ENCODE measurements at regions not wholly inside any gene's neighbourhood (a gene's known extent, or its start where the extent isn't known, plus 50 kb on each side); places are given as distances from the start of the nearest gene placed in this dataset.
"Not testable (repeated sequence)": the region's sequence is repeated elsewhere in the genome, so short reads cannot be mapped to it uniquely, and the experiment has no call there.

DNA sequence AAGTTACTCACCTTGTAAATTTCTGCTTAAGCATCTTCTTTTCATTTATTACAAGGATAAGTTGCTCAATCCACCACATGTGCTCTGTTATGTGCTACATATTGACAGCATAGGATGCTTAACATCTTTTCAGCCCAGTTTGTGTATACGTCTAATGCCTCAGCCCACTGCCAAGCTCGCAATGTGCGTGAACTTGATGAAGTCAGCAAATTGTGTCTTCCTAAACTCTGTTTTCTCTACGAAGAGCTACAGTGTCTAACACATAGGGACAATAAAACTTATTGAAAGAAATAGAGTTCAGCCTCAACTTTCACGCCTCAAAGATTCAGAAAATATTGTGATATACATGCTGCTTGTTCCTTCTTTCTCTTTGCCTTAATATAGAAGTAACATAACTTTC, 500.0 kb downstream of the TFAP2B start:
- DNase-seq (ENCODE audit: low spot score) = no peak

DNA sequence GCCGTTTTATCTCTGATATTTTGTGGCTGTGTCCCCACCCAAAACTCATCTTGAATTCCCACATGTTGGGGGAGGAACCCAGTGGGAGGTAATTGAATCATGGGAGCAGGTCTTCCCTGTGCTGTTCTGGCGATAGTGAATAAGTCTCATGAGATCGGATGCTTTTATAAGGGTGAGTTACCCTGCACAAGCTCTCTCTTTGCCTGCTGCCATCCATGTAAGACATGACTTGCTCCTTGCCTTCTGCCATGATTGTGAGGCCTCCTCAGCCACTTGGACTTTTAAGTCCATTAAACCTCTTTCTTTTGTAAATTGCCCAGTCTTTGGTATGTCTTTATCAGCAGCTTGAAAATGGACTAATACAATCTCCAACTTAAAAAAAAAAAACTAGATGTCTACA, 502.8 kb downstream of the TFAP2B start:
- not testable (repeated sequence) for DNase-seq (ENCODE audit: low spot score)

DNA sequence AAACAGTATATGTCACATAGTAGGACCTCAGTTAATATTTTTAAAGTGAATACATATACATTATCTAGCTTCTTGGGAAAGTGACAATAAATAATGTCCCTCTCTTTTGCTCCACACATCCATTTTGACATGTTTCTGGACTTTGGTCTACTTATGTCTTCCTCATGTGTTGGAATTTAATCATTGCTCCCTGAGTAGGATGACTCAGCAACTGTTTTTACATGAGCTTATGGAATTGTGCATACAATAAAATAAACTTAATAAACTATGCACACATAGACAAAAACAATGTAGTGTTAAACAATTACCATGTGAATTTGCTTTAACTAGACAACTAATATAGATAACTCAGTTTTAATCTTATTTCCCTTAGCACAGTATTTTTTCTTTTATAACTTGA, 503.8 kb downstream of the TFAP2B start:
- no peak for DNase-seq (ENCODE audit: low spot score)

DNA sequence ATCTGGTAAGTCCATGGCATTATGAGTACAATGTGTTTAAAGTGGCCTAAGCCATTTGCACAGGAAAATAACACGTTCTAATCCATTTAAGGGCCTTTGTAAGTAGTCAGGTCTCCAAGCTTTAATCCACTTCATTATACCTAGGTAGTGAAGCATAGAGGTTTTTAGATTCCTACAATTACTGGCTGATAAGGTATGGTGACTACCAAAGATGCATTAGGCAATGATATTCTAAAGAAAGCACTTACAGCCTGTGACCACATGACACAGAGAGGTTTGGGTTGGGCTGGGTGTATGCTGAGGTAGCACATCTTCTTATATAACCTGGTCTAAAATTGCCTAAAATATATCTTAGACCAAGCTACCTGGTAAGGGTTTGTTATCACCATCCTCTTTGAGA, 504.4 kb downstream of the TFAP2B start:
- no peak for DNase-seq (ENCODE audit: low spot score)

DNA sequence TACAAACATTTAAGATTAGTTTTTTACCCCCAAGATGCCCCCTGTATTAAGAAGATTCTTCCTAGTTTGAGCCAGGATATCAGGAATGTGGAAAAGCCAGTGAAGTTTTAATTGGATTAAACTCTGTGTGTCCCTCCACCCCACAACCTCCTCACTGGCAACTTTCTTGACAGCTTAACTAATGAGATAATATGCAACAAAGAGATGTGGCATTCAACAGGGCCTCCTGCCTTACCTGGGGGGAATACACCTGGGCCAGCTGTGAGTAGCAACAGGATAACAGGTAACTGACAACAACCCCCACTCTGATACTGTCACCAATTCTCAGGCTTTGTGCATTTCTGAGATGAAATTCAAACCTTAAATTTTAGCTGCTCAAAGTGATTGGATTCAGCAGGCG, 512.3 kb downstream of the TFAP2B start:
- DNase-seq (ENCODE audit: low spot score) = no peak

DNA sequence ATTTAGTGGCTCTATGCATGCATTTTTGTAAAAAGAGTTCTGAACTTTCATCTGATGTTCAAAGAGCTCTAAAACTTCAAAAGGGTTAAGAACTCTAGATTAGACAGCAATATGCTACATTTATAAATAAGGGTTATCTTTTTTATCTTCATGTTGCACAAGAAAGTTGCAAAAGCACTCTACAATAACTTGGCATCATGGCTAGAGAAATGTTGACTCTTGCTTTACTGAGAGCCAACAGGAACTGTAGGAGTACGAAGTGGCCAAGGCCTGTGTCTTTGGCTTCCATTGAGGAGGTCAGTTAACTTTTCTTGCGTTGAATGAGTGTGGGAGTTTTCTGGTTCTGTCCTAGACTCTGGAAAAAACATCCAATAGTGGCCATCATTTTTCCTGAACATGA, 516.9 kb downstream of the TFAP2B start:
- DNase-seq (ENCODE audit: low spot score) = no peak

DNA sequence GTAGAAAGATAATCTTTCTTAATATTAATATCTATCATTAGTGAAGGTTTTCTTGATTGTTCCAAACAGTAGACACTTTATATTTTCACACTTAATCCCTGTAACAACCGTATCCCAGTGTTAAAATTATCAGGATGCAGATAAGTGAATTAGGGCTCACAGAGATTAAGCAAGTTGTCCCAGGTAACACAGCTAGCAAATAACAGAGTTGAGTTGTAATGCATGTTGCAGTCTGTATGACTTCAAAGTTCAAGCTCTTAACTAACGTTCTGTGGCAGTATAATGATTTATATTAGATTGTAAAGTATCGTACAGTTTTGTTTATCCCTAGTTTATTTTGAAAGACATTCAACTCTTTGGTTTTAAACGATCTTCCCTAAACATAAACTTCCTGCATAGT, 517.5 kb downstream of the TFAP2B start:
- DNase-seq (ENCODE audit: low spot score) = no peak

DNA sequence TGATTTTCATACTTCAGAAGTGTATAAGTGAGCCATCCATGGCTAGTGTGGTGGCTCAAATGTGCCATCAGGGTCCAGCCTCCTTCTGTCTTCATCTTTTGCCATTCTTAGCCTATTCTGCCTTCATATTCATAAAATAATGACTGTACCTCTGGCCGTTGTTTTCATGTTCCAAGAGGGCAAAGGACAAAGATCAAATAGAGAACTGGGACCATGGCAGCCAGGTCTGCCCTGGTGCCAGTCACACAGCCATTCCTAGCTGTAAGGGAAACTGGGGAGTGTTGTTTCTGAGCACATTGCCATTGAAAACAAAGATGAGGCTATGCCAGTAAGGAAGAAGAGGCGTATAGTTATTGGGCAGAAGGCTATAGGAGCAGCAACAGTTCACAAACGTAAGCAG, 518.6 kb downstream of the TFAP2B start:
- DNase-seq (ENCODE audit: low spot score) = no peak

DNA sequence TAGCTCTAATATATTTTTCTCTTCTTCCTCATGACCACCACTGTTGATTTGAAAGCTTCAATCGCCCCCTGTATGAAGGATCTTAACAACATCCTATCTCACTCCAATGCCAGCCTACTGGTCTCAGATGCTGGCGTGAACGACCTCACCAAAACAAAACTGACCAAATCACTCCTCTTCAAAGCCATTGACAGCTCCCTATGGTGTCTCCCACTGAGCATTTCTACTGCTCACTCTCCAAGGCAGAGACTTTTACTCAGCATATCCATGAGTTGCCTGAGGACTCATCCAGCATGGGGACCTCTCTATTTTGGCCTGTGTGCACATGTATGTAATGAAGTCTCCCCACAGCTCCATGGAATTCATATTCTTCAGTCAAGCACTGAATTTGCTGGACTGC, 520.4 kb downstream of the TFAP2B start:
- DNase-seq (ENCODE audit: low spot score) = no peak

DNA sequence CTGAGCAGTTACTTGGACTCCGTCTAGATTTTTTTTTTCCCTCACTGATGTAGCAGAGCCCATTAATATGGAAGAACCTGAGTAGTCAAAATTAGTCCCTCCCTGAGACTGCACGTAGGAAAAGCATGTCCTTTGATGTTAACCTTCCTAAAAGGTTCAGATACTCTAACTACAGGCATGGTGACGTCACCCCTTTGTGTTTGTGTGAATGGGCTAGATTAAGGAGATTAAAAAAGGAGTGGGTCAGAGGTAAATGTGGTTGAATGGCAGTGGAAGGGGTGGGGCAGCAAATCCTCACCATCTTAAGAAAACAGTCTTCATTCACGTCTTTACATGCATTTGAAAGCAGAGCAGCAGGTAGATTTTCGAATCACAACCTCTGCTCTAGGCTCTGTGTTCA, 521.1 kb downstream of the TFAP2B start:
- no peak for DNase-seq (ENCODE audit: low spot score)

DNA sequence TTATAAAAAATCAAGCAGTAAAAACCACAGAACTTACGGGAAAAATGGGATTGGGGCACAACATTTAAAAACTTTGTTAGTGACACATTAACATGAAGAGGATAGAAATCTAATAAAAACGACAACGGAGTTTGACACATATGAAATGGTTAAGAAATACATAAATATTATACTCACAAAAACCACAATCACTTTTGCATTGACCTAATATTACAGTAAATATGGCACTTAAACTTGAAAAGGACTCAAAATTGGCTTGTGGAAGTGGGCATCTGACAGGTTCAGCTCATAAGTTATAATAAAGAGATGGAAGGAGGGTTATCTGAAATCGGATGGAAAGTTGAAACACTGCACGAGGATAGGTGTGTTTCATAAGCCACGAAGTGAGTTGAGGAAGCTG, 523.7 kb downstream of the TFAP2B start:
- DNase-seq (ENCODE audit: low spot score) = no peak

DNA sequence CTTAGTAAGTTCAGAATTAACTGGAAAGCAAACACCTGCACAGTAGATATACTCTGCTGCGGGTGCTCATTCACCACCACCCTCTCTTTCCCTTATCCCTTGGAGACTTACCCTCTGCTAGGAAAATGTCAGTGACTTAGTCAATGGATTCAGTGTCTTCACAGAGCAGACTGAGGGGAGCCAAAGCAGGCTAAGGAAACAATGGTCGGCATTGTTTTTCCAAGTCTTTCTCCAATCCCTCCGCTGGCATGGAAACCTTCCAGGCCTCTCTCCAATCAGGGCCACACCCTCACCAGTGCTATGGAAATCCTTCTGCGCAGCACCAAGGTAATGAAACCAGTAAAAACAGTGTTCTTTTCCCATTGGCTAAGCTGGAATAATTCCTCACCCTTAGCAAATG, 531.2 kb downstream of the TFAP2B start:
- no peak for DNase-seq (ENCODE audit: low spot score)

DNA sequence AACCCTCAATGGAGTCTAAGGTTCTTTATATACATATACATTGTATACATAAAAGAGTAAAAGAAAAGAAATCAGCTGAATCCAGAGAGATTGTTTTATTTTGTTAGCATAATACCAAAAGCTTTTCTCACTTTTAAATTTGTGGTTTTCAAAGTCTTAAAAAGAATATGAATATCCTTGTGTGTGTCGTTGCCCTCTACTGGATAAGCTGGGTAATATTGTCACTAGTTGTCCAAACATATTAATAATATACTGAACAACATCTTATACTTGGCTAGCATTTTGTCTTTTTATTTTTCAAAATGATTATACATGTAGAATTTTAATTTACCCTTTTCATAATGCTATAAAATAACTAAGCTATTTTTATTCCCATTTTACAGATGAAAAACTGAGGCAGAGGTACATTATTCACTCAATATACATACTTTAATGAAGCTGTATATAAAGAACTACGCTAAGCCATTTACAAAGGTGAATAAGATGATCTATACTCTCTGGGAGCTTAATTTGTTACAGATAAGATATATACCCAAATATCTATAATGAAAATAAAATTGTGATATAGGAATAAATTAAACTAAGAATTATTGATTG, 531.7 kb downstream of the TFAP2B start:
- DNase-seq (ENCODE audit: low spot score) = peak; percentile 27

DNA sequence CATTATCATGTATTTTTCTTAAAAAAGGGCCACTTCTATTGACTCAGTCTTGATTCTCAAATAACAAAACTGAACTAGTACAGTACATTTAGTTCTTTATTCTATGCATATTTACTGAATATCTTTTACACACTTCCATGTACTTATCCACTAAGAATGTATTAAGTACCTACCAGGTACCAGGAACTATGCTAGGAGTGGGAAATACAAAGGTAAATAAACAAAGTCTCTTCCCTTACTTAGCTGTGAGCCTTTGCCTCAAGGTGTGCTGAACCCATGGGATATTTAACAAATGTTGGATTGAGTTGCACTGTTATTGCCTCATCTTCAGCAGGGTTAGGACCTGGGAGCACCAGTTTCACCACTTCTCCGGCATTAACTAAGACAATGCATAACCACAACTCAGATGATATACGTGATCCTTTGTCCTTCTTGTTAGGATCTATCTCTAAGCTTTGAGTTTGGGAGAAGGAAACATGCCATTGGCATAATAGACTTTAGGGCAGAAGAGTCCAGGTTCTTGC, 533.9 kb downstream of the TFAP2B start:
- no peak for DNase-seq (ENCODE audit: low spot score)

DNA sequence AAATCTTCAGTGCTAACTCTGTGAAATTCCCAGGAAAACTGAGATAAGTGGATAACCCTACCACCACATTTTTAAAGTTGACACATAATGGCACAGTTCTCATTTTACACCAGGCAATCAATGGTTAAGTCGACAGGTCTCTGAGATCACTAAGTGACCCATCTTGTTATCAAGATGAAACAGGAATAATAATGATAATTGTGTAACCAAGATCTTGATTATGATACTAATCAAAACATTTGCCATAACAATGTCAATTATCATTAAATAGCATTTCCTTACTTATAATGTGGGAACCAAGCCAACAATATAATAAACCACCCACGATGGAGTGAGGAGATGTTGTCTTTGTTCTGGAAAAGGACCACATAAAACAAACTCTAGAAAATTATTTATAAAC, 541.6 kb downstream of the TFAP2B start:
- no peak for DNase-seq (ENCODE audit: low spot score)

DNA sequence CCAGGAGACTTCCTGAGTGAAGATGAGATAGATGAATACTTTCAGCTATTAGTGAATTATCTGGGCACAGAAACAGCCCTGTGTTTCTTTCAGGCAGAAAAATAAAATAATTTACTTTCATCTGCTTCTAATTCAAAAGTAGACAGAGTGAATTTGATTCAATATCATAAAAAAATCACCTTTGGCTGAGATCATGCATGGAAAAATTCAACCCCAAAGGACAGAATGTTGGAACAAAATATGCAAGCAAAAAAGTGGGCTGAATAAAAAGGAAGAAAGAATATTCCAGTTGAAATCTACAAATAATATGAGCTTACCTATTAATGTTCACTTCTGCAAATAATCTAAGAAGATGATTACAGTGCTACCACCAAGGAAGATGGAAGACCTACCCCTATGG, 546.9 kb downstream of the TFAP2B start:
- DNase-seq (ENCODE audit: low spot score) = no peak

DNA sequence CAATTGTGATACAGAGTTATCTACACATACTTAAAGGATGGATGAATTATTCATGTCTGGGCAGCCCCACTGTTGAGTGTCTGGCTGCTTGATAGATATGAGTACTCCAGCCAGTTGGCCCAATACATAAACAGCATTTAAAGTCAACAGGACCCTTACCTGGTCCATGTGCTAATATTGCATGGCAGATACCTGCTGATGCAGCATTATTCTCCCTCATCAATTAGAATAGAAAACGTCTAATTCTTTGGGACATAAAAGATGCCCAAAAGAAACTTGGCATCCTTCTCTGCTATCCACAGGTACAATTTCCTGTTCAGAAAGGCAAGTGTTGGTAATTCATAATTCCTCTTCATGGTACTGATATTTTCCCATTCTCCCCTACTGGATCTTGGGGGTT, 550.8 kb downstream of the TFAP2B start:
- DNase-seq (ENCODE audit: low spot score) = no peak

DNA sequence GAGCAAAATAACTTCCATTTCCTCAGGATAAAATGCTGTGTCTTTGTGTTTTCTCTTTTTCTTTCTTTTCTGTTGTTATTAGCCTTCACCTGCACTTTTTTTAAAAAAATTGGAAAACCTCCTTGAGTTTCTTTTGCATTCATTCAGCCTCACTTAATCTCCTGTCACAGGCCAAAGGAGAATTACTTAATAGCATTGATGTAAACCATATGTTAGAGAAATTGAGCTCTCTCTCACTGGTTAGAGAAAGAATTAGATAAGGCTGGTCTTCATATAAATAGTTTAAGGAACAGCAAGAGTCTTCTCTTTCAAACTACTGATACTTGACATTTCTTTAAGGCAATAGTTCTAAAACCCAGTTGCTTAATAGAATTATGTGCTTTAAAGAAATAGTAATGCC, 564.2 kb downstream of the TFAP2B start:
- no peak for DNase-seq (ENCODE audit: low spot score)

DNA sequence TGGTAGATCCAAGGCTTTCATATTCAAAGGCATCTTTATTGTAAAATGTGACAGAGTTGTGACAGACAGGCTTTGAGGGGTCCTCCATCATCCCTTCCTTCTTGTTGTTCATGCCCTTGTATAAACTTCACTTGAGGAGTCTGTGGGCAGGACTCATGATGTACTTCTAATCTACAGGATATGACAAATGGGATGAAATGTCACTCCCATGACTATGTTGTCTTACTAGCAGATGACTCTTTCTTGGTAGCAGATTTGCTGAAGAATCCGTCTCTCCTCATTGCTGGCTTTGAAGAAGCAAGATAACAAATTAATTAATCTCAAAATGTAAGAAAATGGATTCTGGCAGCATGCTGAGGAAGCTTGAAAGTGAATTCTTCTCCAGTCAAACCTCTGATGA, 566.1 kb downstream of the TFAP2B start:
- DNase-seq (ENCODE audit: low spot score) = no peak

DNA sequence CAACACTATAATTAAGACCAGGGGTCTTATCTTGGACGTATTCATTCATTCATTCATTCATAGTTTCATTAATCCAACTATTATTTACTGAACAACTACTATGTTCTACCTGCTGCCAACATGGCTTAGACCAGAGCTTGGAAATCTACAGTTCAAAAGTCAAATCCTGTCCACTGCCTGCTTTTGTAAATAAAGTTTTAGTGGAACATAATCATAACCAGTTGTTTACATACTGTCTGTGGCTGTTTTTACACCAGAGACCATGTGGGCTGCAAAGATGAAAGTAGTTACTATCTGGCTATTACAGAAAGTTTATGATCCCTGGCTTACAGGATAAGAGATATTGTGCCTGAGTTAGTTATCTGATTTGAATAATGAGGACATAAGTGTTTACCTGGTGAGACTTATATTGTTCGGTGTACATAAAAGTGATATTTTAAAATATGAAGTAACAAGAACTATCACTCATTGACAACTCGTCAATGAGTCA, 567.7 kb downstream of the TFAP2B start:
- DNase-seq (ENCODE audit: low spot score) = no peak

DNA sequence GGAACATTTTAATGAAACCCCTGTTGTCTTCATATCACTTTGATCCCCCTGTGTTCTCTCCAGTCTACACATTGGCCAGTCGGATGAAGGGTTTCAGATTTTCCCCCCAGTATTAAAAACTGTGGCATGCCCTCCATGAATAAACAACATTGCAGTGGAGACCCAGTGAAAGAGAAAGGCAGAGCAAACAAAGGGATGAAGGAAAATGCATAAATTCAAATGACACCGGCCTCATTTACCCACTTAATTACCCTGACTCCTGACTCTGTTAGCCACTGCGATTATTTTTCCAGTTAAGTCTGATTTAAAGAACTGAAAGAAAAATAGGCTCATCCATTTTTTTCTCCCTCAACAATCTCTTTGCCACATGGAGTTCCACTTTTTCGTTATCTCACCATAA, 569.2 kb downstream of the TFAP2B start:
- no peak for DNase-seq (ENCODE audit: low spot score)

DNA sequence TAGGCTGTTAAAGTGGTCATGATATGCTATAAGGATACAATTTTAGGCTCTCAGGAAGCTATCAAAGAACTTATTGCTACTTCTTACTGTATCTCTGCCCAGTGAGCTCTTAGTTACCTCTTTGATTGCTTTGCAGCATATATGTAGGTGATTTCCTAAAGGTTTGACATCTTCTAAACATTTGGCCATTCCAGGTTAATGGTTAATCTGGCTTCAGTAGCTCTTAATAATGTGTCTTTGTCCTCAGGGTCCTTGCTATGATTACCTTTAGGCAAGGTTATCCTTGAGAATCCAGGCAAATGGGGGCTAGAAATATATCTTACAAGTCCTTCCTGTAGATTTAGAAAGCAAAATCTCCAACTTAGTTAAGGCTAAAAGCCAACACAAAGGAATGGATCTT, 575.4 kb downstream of the TFAP2B start:
- DNase-seq (ENCODE audit: low spot score) = no peak

DNA sequence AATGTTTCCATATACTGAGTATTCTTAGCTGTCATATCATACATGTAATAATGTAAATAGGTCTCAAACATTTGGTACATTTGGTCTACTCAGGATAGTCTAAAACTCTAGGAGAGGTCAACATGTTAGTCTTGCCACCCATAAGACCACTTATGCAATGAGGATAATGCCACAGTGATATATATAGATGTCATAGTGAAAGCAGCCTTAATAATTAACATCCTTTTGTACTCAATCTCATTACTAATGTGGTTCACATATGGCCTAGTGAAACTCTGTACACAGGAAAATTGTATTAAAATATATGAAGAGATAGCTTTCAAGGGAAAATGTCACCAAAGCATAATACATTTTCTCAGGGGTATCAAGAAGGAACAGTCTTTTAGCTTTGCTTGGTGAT, 577.9 kb downstream of the TFAP2B start:
- DNase-seq (ENCODE audit: low spot score) = no peak

DNA sequence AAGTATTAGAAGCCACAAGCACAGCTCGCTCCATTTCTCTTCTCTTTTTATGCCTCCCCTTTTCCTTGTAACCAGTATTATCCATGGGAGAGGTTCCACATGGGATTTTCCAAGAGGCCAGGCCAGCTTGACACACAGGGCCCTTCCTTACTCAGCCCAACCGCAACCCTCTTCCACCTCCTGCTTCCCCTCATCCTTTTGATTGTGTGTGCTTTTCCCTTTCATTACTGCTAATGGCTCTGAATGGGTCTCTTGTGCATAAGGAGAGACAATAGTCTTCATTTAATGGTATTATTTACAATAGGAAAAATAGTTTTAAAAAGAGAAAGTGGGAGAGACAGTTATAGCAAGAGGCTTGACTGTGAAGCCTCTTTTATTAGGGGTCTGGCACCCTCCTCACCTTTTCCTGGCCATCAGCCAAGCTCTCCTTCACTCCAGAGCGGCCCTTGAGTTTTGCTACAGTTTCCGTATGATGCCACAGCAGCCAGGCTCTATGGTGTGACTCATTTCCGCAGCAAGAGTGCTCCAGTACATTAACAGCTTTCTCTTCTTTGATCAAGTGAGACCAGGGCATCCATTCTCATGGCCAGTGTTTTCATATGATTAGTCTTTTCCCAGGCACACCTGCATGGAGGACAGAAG, 579.5 kb downstream of the TFAP2B start:
- DNase-seq (ENCODE audit: low spot score) = no peak
